ENCODE measurements at regions not wholly inside any gene's neighbourhood (a gene's known extent, or its start where the extent isn't known, plus 50 kb on each side); places are given as distances from the start of the nearest gene placed in this dataset.

- H3K27ac Mint-ChIP-seq: no peak overlapping the region
- no peak for TF ChIP-seq CTCF (IDR thresholded peaks at IDR 0.05; ENCODE audit: unreplicated experiment in 3 of 3)
- no peaks in the 10 kb centered on the region for H3K27me3 Mint-ChIP-seq (ENCODE audit: low read depth)
- H3K9me3 Mint-ChIP-seq: no peaks in the 10 kb centered on the region
- H3K4me3 Mint-ChIP-seq: no peak overlapping the region
- H3K4me1 Mint-ChIP-seq: peaks cover 5% of the 10 kb centered on the region
- no peaks in the 10 kb centered on the region for H3K36me3 Mint-ChIP-seq (ENCODE audit: low read depth)
These were observed 79.3 kb downstream of the NABP1 start for GRCh38 chr2:191757208-191757607.

GRCh38 chr2:191758518-191759507, 80.9 kb downstream of the NABP1 start:
- H3K36me3 Mint-ChIP-seq (ENCODE audit: low read depth): no peaks in the 10 kb centered on the region
- H3K9me3 Mint-ChIP-seq: peaks cover 2% of the 10 kb centered on the region
- no peak overlapping the region for H3K4me3 Mint-ChIP-seq
- H3K27me3 Mint-ChIP-seq (ENCODE audit: low read depth): no peaks in the 10 kb centered on the region
- H3K4me1 Mint-ChIP-seq: peaks cover 5% of the 10 kb centered on the region
- no peak overlapping the region for H3K27ac Mint-ChIP-seq
- peak in 1 of 3 experiments; percentile 22 for TF ChIP-seq CTCF (IDR thresholded peaks at IDR 0.05; ENCODE audit: unreplicated experiment in 3 of 3)

- Mint-ChIP-seq H3K4me3 (no peak overlapping the region), H3K4me1 (peaks cover 5% of the 10 kb centered on the region), H3K27me3 (ENCODE audit: low read depth) (no peaks in the 10 kb centered on the region), H3K36me3 (ENCODE audit: low read depth) (no peaks in the 10 kb centered on the region), H3K27ac (no peak overlapping the region), H3K9me3 (peaks cover 2% of the 10 kb centered on the region)
- no peak for TF ChIP-seq CTCF (IDR thresholded peaks at IDR 0.05; ENCODE audit: unreplicated experiment in 3 of 3)
These were observed 81.7 kb downstream of the NABP1 start for GRCh38 chr2:191759680-191760079.

- TF ChIP-seq CTCF (IDR thresholded peaks at IDR 0.05; ENCODE audit: unreplicated experiment in 3 of 3): no peak
- Mint-ChIP-seq H3K27me3 (ENCODE audit: low read depth) (no peaks in the 10 kb centered on the region), H3K27ac (no peak overlapping the region), H3K36me3 (ENCODE audit: low read depth) (no peaks in the 10 kb centered on the region), H3K9me3 (peaks cover 2% of the 10 kb centered on the region), H3K4me1 (peaks cover 5% of the 10 kb centered on the region), H3K4me3 (no peak overlapping the region)
These were observed 82.8 kb downstream of the NABP1 start for GRCh38 chr2:191760655-191761262.

- Mint-ChIP-seq H3K27ac (no peak overlapping the region), H3K4me3 (no peak overlapping the region), H3K36me3 (ENCODE audit: low read depth) (no peaks in the 10 kb centered on the region), H3K27me3 (ENCODE audit: low read depth) (no peaks in the 10 kb centered on the region), H3K4me1 (no peaks in the 10 kb centered on the region), H3K9me3 (peaks cover 10% of the 10 kb centered on the region)
- no peak for TF ChIP-seq CTCF (IDR thresholded peaks at IDR 0.05; ENCODE audit: unreplicated experiment in 3 of 3)
These were observed 73.8 kb downstream of the CAVIN2 start for GRCh38 chr2:191773136-191773535.
